ENCODE measurements at regions not wholly inside any gene's neighbourhood (a gene's known extent, or its start where the extent isn't known, plus 50 kb on each side); places are given as distances from the start of the nearest gene placed in this dataset.
A peak's percentile ranks its signal among the peaks of the same experiment; 100 is the strongest.

DNA sequence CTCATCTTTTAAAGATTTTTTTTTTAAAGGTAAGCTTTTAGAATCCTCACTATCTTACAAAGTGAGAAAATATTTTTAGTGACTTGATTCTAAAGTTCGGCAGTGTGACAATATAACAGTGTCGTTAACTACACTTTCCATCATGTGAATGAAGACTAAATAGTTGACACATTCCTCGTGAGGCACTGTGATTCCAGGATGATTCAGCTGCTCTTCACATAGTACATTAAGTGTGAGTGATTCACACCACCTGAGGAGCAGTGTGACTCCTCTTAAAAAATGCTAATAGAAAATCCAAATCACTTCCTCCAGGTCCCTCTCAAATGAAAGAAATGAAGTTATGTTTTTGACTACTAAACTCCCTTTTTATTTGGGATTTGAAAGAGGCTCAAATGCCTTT lies 589.5 kb downstream of the GABRG2 start:
- DNase-seq (ENCODE audit: low spot score in 2 of 2, unreplicated experiment in 2 of 2): no peak
- no peaks in the 10 kb centered on the region for H3K27me3 Mint-ChIP-seq (ENCODE audit: low read depth)
- H3K4me3 Mint-ChIP-seq: no peak overlapping the region
- no peaks in the 10 kb centered on the region for H3K36me3 Mint-ChIP-seq
- TF ChIP-seq, protein P1, sequence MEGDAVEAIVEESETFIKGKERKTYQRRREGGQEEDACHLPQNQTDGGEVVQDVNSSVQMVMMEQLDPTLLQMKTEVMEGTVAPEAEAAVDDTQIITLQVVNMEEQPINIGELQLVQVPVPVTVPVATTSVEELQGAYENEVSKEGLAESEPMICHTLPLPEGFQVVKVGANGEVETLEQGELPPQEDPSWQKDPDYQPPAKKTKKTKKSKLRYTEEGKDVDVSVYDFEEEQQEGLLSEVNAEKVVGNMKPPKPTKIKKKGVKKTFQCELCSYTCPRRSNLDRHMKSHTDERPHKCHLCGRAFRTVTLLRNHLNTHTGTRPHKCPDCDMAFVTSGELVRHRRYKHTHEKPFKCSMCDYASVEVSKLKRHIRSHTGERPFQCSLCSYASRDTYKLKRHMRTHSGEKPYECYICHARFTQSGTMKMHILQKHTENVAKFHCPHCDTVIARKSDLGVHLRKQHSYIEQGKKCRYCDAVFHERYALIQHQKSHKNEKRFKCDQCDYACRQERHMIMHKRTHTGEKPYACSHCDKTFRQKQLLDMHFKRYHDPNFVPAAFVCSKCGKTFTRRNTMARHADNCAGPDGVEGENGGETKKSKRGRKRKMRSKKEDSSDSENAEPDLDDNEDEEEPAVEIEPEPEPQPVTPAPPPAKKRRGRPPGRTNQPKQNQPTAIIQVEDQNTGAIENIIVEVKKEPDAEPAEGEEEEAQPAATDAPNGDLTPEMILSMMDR (IDR thresholded peaks at IDR 0.05; ENCODE audit: unreplicated experiment): no peak
- no peaks in the 10 kb centered on the region for H3K4me1 Mint-ChIP-seq
- H3K9me3 Mint-ChIP-seq: peaks cover 12% of the 10 kb centered on the region
- H3K27ac Mint-ChIP-seq: no peak overlapping the region

DNA sequence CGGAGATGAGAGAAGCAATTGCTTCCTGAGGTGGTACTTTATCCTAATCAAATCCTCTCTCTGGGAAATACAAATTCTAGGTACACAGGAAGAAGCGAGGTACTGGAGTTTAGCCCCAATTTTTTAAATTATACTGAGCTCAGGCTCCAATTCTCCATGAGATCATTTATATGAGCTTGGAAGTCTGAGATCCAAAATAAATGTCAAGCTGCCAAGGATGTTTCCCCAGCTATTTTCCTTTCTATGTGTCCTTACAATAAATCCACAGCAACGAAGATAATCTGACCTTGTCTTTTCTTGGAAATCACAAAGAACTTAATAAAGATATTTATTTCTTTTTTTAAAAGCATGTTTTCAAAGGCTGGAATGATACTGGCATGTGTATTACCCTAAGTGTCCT lies 597.3 kb downstream of the GABRG2 start:
- Mint-ChIP-seq H3K9me3 (no peaks in the 10 kb centered on the region), H3K36me3 (no peaks in the 10 kb centered on the region), H3K4me1 (no peaks in the 10 kb centered on the region), H3K4me3 (no peak overlapping the region), H3K27me3 (ENCODE audit: low read depth) (no peaks in the 10 kb centered on the region), H3K27ac (no peak overlapping the region)
- no peak for DNase-seq (ENCODE audit: low spot score in 2 of 2, unreplicated experiment in 2 of 2)
- TF ChIP-seq, protein P1 (IDR thresholded peaks at IDR 0.05; ENCODE audit: unreplicated experiment): no peak

DNA sequence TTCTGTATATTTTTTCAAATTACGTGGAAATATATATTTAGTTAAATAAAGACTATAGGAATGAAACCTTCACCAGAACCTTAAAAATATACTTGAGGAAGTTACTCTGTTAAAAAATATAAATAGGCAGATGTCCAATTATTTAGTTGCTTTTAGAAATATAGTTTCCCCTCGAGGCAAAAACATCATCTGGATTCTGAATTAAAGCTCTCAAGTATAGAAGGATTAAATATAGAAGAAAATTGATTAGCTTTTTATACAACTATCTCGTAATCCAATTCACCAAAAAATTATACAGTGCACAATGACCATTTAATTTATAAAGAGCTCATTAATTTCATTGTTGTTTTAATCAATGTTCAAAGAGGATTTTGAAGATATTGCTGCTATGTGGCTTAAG lies 601.4 kb downstream of the GABRG2 start:
- Mint-ChIP-seq H3K36me3 (no peaks in the 10 kb centered on the region), H3K4me1 (no peaks in the 10 kb centered on the region), H3K9me3 (no peaks in the 10 kb centered on the region), H3K4me3 (no peak overlapping the region), H3K27ac (no peak overlapping the region), H3K27me3 (ENCODE audit: low read depth) (no peaks in the 10 kb centered on the region)
- no peak for DNase-seq (ENCODE audit: low spot score in 2 of 2, unreplicated experiment in 2 of 2)
- TF ChIP-seq, protein P1 (IDR thresholded peaks at IDR 0.05; ENCODE audit: unreplicated experiment): no peak

DNA sequence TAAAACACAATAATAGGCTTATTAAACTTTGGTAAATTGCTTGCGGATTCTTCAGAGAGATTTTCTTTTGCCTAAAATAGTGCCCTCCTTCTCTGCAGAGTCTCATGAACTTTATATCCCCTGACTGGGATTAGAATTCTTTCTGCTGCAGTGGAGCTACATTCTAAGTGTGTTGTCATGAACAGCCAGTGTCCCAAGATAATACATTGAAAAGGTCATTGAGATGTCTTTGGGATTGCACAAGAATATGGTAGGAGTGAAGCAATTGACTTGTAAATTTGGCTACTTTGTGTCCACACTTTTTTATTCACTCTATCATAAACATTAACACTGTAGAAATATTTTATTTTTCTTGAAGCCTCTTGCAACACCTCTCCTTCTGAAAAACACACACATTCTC lies 604.5 kb downstream of the GABRG2 start:
- Mint-ChIP-seq H3K9me3 (no peaks in the 10 kb centered on the region), H3K4me1 (no peaks in the 10 kb centered on the region), H3K4me3 (no peak overlapping the region), H3K27ac (no peak overlapping the region), H3K27me3 (ENCODE audit: low read depth) (no peaks in the 10 kb centered on the region), H3K36me3 (no peaks in the 10 kb centered on the region)
- TF ChIP-seq, protein P1 (IDR thresholded peaks at IDR 0.05; ENCODE audit: unreplicated experiment): no peak
- DNase-seq (ENCODE audit: low spot score in 2 of 2, unreplicated experiment in 2 of 2): no peak

DNA sequence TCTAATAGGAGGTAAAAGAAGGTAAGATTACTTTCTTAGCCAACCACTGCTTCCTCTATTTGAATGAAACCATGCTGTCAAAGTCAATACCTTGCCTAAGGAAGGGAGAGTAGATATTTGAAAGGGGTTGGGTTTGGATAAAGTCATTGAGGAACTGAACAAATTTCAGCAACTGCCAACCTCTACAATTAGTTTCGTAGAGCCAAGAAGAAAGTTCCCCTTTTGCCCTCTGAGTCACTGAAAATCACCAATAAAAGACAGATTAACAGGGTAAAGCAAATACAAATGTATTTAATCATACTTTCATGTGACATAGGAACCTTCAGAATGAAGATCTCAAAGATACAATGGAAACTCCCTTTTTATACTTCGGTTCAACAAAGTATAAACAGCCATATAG lies 615.7 kb downstream of the GABRG2 start:
- no peak for DNase-seq (ENCODE audit: low spot score in 2 of 2, unreplicated experiment in 2 of 2)
- no peaks in the 10 kb centered on the region for H3K27me3 Mint-ChIP-seq (ENCODE audit: low read depth)
- H3K36me3 Mint-ChIP-seq: no peaks in the 10 kb centered on the region
- H3K4me3 Mint-ChIP-seq: no peak overlapping the region
- TF ChIP-seq, protein P1 (IDR thresholded peaks at IDR 0.05; ENCODE audit: unreplicated experiment): no peak
- H3K27ac Mint-ChIP-seq: no peak overlapping the region
- H3K9me3 Mint-ChIP-seq: peaks cover 10% of the 10 kb centered on the region
- H3K4me1 Mint-ChIP-seq: peaks cover 14% of the 10 kb centered on the region

DNA sequence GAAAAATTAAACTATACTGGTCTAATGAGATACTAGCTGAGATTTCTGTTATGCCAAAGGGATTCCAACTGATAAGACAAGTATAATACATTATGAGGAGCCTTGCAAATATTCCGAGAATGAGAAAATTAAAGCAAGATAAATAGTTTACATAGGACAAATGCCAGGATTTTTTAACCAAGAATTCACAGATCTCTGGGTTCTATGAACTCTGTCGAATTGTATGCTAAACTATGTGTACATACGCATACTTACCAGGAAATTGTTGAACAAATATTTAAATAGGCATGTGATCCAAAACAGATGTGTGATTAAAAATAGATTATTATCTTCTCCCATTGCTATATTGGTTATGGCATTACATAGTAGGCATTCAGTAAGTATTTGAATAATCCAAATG lies 616.6 kb downstream of the GABRG2 start:
- peaks cover 14% of the 10 kb centered on the region for H3K4me1 Mint-ChIP-seq
- H3K9me3 Mint-ChIP-seq: peaks cover 10% of the 10 kb centered on the region
- H3K27me3 Mint-ChIP-seq (ENCODE audit: low read depth): no peaks in the 10 kb centered on the region
- TF ChIP-seq, protein P1 (IDR thresholded peaks at IDR 0.05; ENCODE audit: unreplicated experiment): no peak
- H3K27ac Mint-ChIP-seq: peak overlapping the region; percentile 51
- no peaks in the 10 kb centered on the region for H3K36me3 Mint-ChIP-seq
- no peak overlapping the region for H3K4me3 Mint-ChIP-seq
- no peak for DNase-seq (ENCODE audit: low spot score in 2 of 2, unreplicated experiment in 2 of 2)
